ENCODE measurements at regions not wholly inside any gene's neighbourhood (a gene's known extent, or its start where the extent isn't known, plus 50 kb on each side); places are given as distances from the start of the nearest gene placed in this dataset.
"Not testable (repeated sequence)": the region's sequence is repeated elsewhere in the genome, so short reads cannot be mapped to it uniquely, and the experiment has no call there.

DNA sequence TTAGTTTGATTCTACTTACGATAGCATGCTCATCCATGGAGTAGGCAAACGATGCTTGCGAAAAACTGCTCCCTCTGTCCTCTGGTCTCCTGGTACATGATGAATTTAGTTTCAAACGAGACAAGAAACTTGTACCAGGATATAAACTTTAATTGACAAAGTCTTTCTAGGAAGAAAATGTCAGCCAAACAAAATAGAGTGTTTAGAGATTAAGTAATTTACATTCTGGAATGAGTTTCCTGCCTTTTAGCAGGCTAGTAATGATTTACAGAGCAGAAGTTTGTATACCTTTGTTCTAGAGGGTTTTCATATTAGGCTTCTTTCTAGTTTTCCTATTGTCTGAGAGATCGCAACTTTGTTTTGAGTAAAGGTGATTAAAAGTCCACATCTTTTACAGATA is 206.9 kb downstream of the RPL10L start:
- H3K4me1 ChIP-seq (ENCODE audit: control insufficient read depth, insufficient read depth, low read length, poor library complexity, severe bottlenecking), result no peaks in the 10 kb centered on the region
- no peaks in the 10 kb centered on the region for H3K36me3 ChIP-seq (ENCODE audit: control insufficient read depth, insufficient read depth, low read length)
- no peak overlapping the region for H3K4me3 ChIP-seq (ENCODE audit: extremely low read depth, insufficient read depth, low read length, poor library complexity, severe bottlenecking)
- WGBS, 2 experiments (ENCODE audit: insufficient coverage in 2 of 2), result 94 to 95% methylated on average over 3 to 4 of the region's 5 CpGs
- no peak overlapping the region for H3K27ac ChIP-seq (ENCODE audit: low read depth, low read length, severe bottlenecking)
- no peaks in the 10 kb centered on the region for H3K9me3 ChIP-seq (ENCODE audit: control insufficient read depth, low read length)

GRCh38 chr14:46433381-46433780 is 218.2 kb downstream of the RPL10L start:
- H3K27ac ChIP-seq (ENCODE audit: low read depth, low read length, severe bottlenecking), result no peak overlapping the region
- no peaks in the 10 kb centered on the region for H3K4me1 ChIP-seq (ENCODE audit: control insufficient read depth, insufficient read depth, low read length, poor library complexity, severe bottlenecking)
- no peaks in the 10 kb centered on the region for H3K36me3 ChIP-seq (ENCODE audit: control insufficient read depth, insufficient read depth, low read length)
- WGBS, 2 experiments (ENCODE audit: insufficient coverage in 2 of 2), result 87% methylated on average over 2 of the region's 3 CpGs; no CpG with 5 or more reads in 1 of the 2 experiments
- H3K9me3 ChIP-seq (ENCODE audit: control insufficient read depth, low read length), result no peaks in the 10 kb centered on the region
- no peak overlapping the region for H3K4me3 ChIP-seq (ENCODE audit: extremely low read depth, insufficient read depth, low read length, poor library complexity, severe bottlenecking)

DNA sequence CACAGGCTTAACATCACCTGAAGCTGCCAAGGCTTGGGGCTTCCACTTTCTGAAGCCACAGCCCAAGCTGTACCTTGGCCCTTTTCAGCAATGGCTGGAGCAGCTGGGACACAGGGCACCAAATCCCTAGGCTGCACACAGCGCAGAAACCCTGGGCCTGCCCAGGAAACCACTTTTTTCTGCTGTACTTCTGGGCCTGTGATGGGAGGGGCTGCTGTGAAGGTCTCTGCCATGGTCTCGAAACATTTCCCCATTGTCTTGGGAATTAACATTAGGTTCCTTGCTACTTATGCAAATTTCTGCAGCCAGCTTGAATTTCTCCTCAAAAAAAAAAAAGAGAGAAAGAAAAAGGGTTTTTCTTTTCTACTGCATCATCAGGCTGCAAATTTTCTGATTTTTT is 219.1 kb downstream of the RPL10L start:
- no CpG with 5 or more reads among the region's 2 CpGs for WGBS, 2 experiments (ENCODE audit: insufficient coverage in 2 of 2)

DNA sequence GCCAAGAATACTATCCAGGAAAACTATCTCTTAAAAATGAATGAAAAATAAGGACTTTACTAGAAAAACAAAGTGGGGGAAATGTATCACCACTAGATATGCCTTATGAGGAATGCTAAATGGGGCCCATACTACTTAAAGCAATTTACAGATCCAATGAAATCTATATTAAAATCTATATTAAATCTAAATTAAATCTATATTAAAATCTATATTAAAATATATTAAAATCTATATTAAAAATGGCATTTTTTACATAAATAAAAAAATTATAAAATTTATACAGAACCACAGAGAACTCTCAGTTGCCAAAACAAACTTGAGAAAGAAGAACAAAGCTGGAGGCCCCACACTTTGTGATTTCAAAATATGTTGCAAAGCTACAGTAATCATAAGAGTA is 234.5 kb downstream of the RPL10L start:
- H3K36me3 ChIP-seq (ENCODE audit: control insufficient read depth, insufficient read depth, low read length), result no peaks in the 10 kb centered on the region
- no peak overlapping the region for H3K4me3 ChIP-seq (ENCODE audit: extremely low read depth, insufficient read depth, low read length, poor library complexity, severe bottlenecking)
- no peaks in the 10 kb centered on the region for H3K4me1 ChIP-seq (ENCODE audit: control insufficient read depth, insufficient read depth, low read length, poor library complexity, severe bottlenecking)
- H3K9me3 ChIP-seq (ENCODE audit: control insufficient read depth, low read length), result no peaks in the 10 kb centered on the region
- no peak overlapping the region for H3K27ac ChIP-seq (ENCODE audit: low read depth, low read length, severe bottlenecking)

More for the DNA sequence above, 219.1 kb downstream of the RPL10L start:
- Histone ChIP-seq H3K27ac (ENCODE audit: low read depth, low read length, severe bottlenecking) (no peak overlapping the region), H3K36me3 (ENCODE audit: control insufficient read depth, insufficient read depth, low read length) (no peaks in the 10 kb centered on the region), H3K4me1 (ENCODE audit: control insufficient read depth, insufficient read depth, low read length, poor library complexity, severe bottlenecking) (no peaks in the 10 kb centered on the region), H3K4me3 (ENCODE audit: extremely low read depth, insufficient read depth, low read length, poor library complexity, severe bottlenecking) (no peak overlapping the region), H3K9me3 (ENCODE audit: control insufficient read depth, low read length) (no peaks in the 10 kb centered on the region)

- H3K4me1 ChIP-seq (ENCODE audit: control insufficient read depth, insufficient read depth, low read length, poor library complexity, severe bottlenecking), result no peaks in the 10 kb centered on the region
- H3K27ac ChIP-seq (ENCODE audit: low read depth, low read length, severe bottlenecking), result no peak overlapping the region
- no peaks in the 10 kb centered on the region for H3K36me3 ChIP-seq (ENCODE audit: control insufficient read depth, insufficient read depth, low read length)
- WGBS, 2 experiments (ENCODE audit: insufficient coverage in 2 of 2), result no CpG with 5 or more reads among the region's 2 CpGs
- H3K9me3 ChIP-seq (ENCODE audit: control insufficient read depth, low read length), result no peaks in the 10 kb centered on the region
- H3K4me3 ChIP-seq (ENCODE audit: extremely low read depth, insufficient read depth, low read length, poor library complexity, severe bottlenecking), result no peak overlapping the region
Measured at GRCh38 chr14:46404865-46405811, 246.4 kb downstream of the RPL10L start.

DNA sequence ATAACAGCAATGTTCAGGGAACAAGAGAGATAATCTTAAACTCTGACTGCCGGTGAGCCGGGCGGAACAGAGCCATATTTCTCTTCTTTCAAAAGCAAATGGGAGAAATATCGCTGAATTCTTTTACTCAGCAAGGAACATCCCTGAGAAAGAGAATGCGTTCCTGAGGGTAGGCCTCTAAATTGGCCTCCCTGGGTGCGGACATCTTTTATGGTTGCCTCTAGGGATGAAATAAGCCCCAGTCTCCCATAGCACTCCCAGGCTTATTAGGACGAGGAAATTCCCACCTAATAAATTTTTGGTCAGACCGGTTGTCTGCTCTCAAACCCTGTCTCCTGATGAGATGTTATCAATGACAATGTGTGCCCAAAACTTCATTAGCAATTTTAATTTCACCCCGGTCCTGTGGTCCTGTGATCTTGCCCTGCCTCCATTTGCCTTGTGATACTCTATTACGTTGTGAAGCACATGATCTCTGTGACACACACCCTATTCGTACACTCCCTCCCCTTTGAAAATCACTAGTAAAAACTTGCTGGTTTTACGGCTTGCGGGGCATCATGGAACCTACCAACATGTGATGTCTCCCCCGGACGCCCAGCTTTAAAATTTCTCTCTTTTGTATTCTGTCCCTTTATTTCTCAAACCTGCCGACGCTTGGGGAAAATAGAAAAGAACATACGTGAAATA is 249.4 kb downstream of the RPL10L start:
- 85 to 90% methylated on average over 7 to 8 of the region's 18 CpGs for WGBS, 2 experiments (ENCODE audit: insufficient coverage in 2 of 2)
- H3K27ac ChIP-seq (ENCODE audit: low read depth, low read length, severe bottlenecking); H3K36me3 ChIP-seq (ENCODE audit: control insufficient read depth, insufficient read depth, low read length); H3K4me3 ChIP-seq (ENCODE audit: extremely low read depth, insufficient read depth, low read length, poor library complexity, severe bottlenecking); H3K9me3 ChIP-seq (ENCODE audit: control insufficient read depth, low read length); H3K4me1 ChIP-seq (ENCODE audit: control insufficient read depth, insufficient read depth, low read length, poor library complexity, severe bottlenecking): not testable (repeated sequence)

- Histone ChIP-seq H3K4me1 (ENCODE audit: control insufficient read depth, insufficient read depth, low read length, poor library complexity, severe bottlenecking) (no peaks in the 10 kb centered on the region), H3K4me3 (ENCODE audit: extremely low read depth, insufficient read depth, low read length, poor library complexity, severe bottlenecking) (no peak overlapping the region), H3K9me3 (ENCODE audit: control insufficient read depth, low read length) (no peaks in the 10 kb centered on the region), H3K36me3 (ENCODE audit: control insufficient read depth, insufficient read depth, low read length) (no peaks in the 10 kb centered on the region), H3K27ac (ENCODE audit: low read depth, low read length, severe bottlenecking) (no peak overlapping the region)
- no CpG with 5 or more reads among the region's 2 CpGs for WGBS, 2 experiments (ENCODE audit: insufficient coverage in 2 of 2)
Measured at GRCh38 chr14:46401066-46401465, 250.5 kb downstream of the RPL10L start.

DNA sequence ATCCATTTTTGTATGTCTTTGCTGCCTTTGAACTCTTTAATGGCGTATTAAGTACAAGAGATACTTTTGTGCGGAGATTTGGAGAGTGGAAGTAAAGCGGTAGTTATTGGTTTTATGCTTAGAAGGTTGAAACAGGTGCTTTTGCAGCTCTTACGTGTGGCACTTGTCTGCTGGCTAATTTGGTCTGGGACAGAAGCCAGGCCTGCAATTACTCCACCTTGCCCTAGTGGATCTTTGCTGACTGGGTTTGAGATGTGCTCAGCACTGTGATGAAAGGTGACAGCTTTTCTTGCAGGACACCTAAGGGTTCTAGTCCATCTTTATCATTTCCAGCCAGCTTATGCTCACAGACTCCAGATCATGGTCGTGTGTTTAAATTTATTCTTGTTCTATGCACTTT is 252.5 kb downstream of the RPL10L start:
- Histone ChIP-seq H3K9me3 (ENCODE audit: control insufficient read depth, low read length) (no peaks in the 10 kb centered on the region), H3K4me1 (ENCODE audit: control insufficient read depth, insufficient read depth, low read length, poor library complexity, severe bottlenecking) (no peaks in the 10 kb centered on the region), H3K4me3 (ENCODE audit: extremely low read depth, insufficient read depth, low read length, poor library complexity, severe bottlenecking) (no peak overlapping the region), H3K27ac (ENCODE audit: low read depth, low read length, severe bottlenecking) (no peak overlapping the region), H3K36me3 (ENCODE audit: control insufficient read depth, insufficient read depth, low read length) (no peaks in the 10 kb centered on the region)
- 90 to 93% methylated on average over 4 to 5 of the region's 5 CpGs for WGBS, 2 experiments (ENCODE audit: insufficient coverage in 2 of 2)

DNA sequence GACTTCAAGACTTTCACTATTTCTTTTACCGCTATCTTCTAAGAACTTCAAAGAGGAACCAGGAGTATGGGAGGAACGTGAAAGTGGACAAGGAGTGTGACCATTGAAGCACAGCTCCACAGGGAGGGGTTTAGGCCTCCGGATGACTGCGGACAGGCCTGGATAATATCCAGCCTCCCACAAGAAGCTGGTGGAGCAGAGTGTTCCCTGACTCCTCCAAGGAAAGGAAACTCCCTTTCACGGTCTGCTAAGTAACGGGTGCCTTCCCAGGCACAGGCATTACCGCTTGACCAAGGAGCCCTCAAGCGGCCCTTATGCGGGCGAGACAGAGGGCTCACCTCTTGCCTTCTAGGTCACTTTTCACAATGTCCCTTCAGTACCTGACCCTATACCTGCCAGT is 267.0 kb downstream of the RPL10L start:
- H3K36me3 ChIP-seq (ENCODE audit: control insufficient read depth, insufficient read depth, low read length), result no peaks in the 10 kb centered on the region
- H3K4me3 ChIP-seq (ENCODE audit: extremely low read depth, insufficient read depth, low read length, poor library complexity, severe bottlenecking), result no peak overlapping the region
- no peak overlapping the region for H3K27ac ChIP-seq (ENCODE audit: low read depth, low read length, severe bottlenecking)
- peaks cover 5% of the 10 kb centered on the region for H3K9me3 ChIP-seq (ENCODE audit: control insufficient read depth, low read length)
- H3K4me1 ChIP-seq (ENCODE audit: control insufficient read depth, insufficient read depth, low read length, poor library complexity, severe bottlenecking), result no peaks in the 10 kb centered on the region
- WGBS, 2 experiments (ENCODE audit: insufficient coverage in 2 of 2), result 78 to 100% methylated on average over 4 to 6 of the region's 10 CpGs

DNA sequence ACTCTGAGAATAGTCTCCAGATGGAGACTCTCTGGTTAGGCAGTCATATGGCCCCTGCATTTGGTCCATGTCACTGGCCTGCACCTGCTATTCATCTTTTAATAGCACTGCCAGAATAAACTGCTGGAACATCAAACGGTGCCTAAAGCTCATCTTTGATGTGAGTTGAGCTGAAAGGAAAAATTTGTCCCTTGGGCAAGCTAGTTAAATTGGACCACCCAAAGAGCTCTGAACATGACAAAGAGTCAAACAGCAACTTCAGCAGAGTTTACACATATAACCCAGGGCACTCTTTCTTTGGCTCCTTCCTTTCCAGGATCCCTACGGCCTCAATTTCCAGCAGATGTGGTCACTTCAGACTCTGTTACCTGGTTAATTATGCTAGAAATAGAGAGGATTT is 269.9 kb downstream of the RPL10L start:
- peaks cover 3% of the 10 kb centered on the region for H3K9me3 ChIP-seq (ENCODE audit: control insufficient read depth, low read length)
- H3K27ac ChIP-seq (ENCODE audit: low read depth, low read length, severe bottlenecking), result no peak overlapping the region
- H3K36me3 ChIP-seq (ENCODE audit: control insufficient read depth, insufficient read depth, low read length), result no peaks in the 10 kb centered on the region
- no peak overlapping the region for H3K4me3 ChIP-seq (ENCODE audit: extremely low read depth, insufficient read depth, low read length, poor library complexity, severe bottlenecking)
- no peaks in the 10 kb centered on the region for H3K4me1 ChIP-seq (ENCODE audit: control insufficient read depth, insufficient read depth, low read length, poor library complexity, severe bottlenecking)
- no CpG with 5 or more reads among the region's 2 CpGs for WGBS, 2 experiments (ENCODE audit: insufficient coverage in 2 of 2)

- H3K36me3 ChIP-seq (ENCODE audit: control insufficient read depth, insufficient read depth, low read length), result no peaks in the 10 kb centered on the region
- no peak overlapping the region for H3K27ac ChIP-seq (ENCODE audit: low read depth, low read length, severe bottlenecking)
- no peak overlapping the region for H3K4me3 ChIP-seq (ENCODE audit: extremely low read depth, insufficient read depth, low read length, poor library complexity, severe bottlenecking)
- H3K4me1 ChIP-seq (ENCODE audit: control insufficient read depth, insufficient read depth, low read length, poor library complexity, severe bottlenecking), result no peaks in the 10 kb centered on the region
- no peaks in the 10 kb centered on the region for H3K9me3 ChIP-seq (ENCODE audit: control insufficient read depth, low read length)
- WGBS, 2 experiments (ENCODE audit: insufficient coverage in 2 of 2), result 86 to 95% methylated on average over 4 to 5 of the region's 5 CpGs
Measured at GRCh38 chr14:46378248-46378647, 273.3 kb downstream of the RPL10L start.
